Mesenchymal stem cell (in vitro differentiated cells and primary cell): ENCODE measurements at regions not wholly inside any gene's neighbourhood (a gene's known extent, or its start where the extent isn't known, plus 50 kb on each side); places are given as distances from the start of the nearest gene placed in this dataset.

ENCODE experiments used
- DNase-seq: peaks from one replicate; pipeline ENCODE4 v3.0.0-alpha.2; 2013
- H2AFZ ChIP-seq: one replicate; pipeline ENCODE4 v1.6.1; 2013; ENCODE audit warnings: low read depth, mild to moderate bottlenecking, control low read depth, inconsistent platforms, low read length, moderate library complexity
- H2AK5ac ChIP-seq: 2 replicates; pipeline ENCODE4 v1.6.1; 2013; ENCODE audit warnings: low read length, moderate library complexity, mild to moderate bottlenecking, inconsistent platforms; ENCODE audit not compliant: severe bottlenecking
- H2BK120ac ChIP-seq: one replicate; pipeline ENCODE4 v1.6.1; 2013; ENCODE audit warnings: low read depth, mild to moderate bottlenecking, inconsistent platforms, low read length, moderate library complexity
- H2BK12ac ChIP-seq, 2 experiments: one replicate each; pipeline ENCODE4 v1.6.1; 2013; ENCODE audit warnings: inconsistent platforms in 2 of 2, low read length in 2 of 2, mild to moderate bottlenecking in 2 of 2, moderate library complexity in 2 of 2, control low read depth in 1 of 2
- H2BK15ac ChIP-seq: one replicate; pipeline ENCODE4 v1.6.1; 2013; ENCODE audit warnings: mild to moderate bottlenecking, low read depth, inconsistent platforms; ENCODE audit not compliant: poor library complexity, severe bottlenecking
- H2BK5ac ChIP-seq: 2 replicates; pipeline ENCODE4 v1.6.1; 2013; ENCODE audit warnings: low read depth, mild to moderate bottlenecking, low read length, control low read depth, inconsistent platforms; ENCODE audit not compliant: poor library complexity, severe bottlenecking
- H3K14ac ChIP-seq, 2 experiments: one replicate each; pipeline ENCODE4 v1.6.1; 2013; ENCODE audit warnings: inconsistent platforms in 2 of 2, low read length in 2 of 2, control low read depth in 1 of 2, mild to moderate bottlenecking in 1 of 2, moderate library complexity in 1 of 2
- H3K18ac ChIP-seq, 2 experiments: one replicate each; pipeline ENCODE4 v1.6.1; 2013; ENCODE audit warnings: inconsistent platforms in 2 of 2, low read length in 2 of 2, control low read depth in 1 of 2, low read depth in 1 of 2, mild to moderate bottlenecking in 1 of 2
- H3K23ac ChIP-seq, 2 experiments: one replicate each; pipeline ENCODE4 v1.6.1; 2013; ENCODE audit warnings: inconsistent platforms in 2 of 2, low read length in 2 of 2, mild to moderate bottlenecking in 2 of 2, moderate library complexity in 2 of 2, control low read depth in 1 of 2
- H3K27ac ChIP-seq: 2 replicates; pipeline ENCODE4 v1.5.1; 2013; ENCODE audit warnings: mild to moderate bottlenecking, moderate library complexity, low read length, control low read depth, inconsistent platforms; ENCODE audit not compliant: poor library complexity, severe bottlenecking
- H3K27me3 ChIP-seq, 2 experiments: 2 replicates each; pipeline versions ENCODE4 v1.6.1 to v1.7.0; 2013; ENCODE audit warnings: low read length in 2 of 2, mild to moderate bottlenecking in 2 of 2, moderate library complexity in 2 of 2, control low read depth in 1 of 2, inconsistent platforms in 1 of 2; ENCODE audit not compliant: control insufficient read depth in 1 of 2, insufficient read depth in 1 of 2
- H3K36me3 ChIP-seq, 2 experiments: 2 replicates each; pipeline versions ENCODE4 v1.6.1 to v1.7.0; 2013; ENCODE audit warnings: low read length in 2 of 2, control low read depth in 1 of 2, inconsistent platforms in 1 of 2, low read depth in 1 of 2, mild to moderate bottlenecking in 1 of 2; ENCODE audit not compliant: insufficient read depth in 2 of 2, control insufficient read depth in 1 of 2
- H3K4ac ChIP-seq, 2 experiments: one replicate each; pipeline ENCODE4 v1.6.1; 2013; ENCODE audit warnings: inconsistent platforms in 2 of 2, low read length in 2 of 2, mild to moderate bottlenecking in 2 of 2, moderate library complexity in 2 of 2, control low read depth in 1 of 2, low read depth in 1 of 2
- H3K4me1 ChIP-seq: 2 replicates; pipeline ENCODE4 v1.6.1; 2013; ENCODE audit warnings: low read depth, low read length, control low read depth; ENCODE audit not compliant: control insufficient read depth, insufficient read depth
- H3K4me2 ChIP-seq: 2 replicates; pipeline ENCODE4 v1.6.1; 2013; ENCODE audit warnings: low read length, mild to moderate bottlenecking, inconsistent platforms; ENCODE audit not compliant: poor library complexity, severe bottlenecking
- H3K4me3 ChIP-seq, 2 experiments: 2 replicates each; pipeline versions ENCODE4 v1.5.1 to v1.7.0; 2013; ENCODE audit warnings: low read length in 2 of 2, mild to moderate bottlenecking in 2 of 2, control low read depth in 1 of 2, low read depth in 1 of 2; ENCODE audit not compliant: insufficient read depth in 1 of 2
- H3K79me1 ChIP-seq: replicated peaks from 2 replicates; pipeline ENCODE4 v1.6.1; 2013; ENCODE audit warnings: mild to moderate bottlenecking, control low read depth, low read length, inconsistent platforms; ENCODE audit not compliant: poor library complexity, severe bottlenecking
- H3K9ac ChIP-seq: 2 replicates; pipeline ENCODE4 v1.7.0; 2013; ENCODE audit warnings: mild to moderate bottlenecking, low read length, moderate library complexity
- H3K9me3 ChIP-seq: 2 replicates; pipeline ENCODE4 v1.7.0; 2013; ENCODE audit warnings: mild to moderate bottlenecking, low read length; ENCODE audit not compliant: control insufficient read depth
- H4K8ac ChIP-seq: one replicate; pipeline ENCODE4 v1.6.1; 2013; ENCODE audit warnings: inconsistent platforms, mild to moderate bottlenecking, low read length, moderate library complexity
- H4K91ac ChIP-seq: one replicate; pipeline ENCODE4 v1.6.1; 2013; ENCODE audit warnings: mild to moderate bottlenecking, low read length, inconsistent platforms
- WGBS: methylation state at CpG from one replicate; pipeline ENCODE4 v1.1.7; 2013; ENCODE audit warnings: mixed read lengths; 5-methylcytosine and 5-hydroxymethylcytosine counted together

DNA sequence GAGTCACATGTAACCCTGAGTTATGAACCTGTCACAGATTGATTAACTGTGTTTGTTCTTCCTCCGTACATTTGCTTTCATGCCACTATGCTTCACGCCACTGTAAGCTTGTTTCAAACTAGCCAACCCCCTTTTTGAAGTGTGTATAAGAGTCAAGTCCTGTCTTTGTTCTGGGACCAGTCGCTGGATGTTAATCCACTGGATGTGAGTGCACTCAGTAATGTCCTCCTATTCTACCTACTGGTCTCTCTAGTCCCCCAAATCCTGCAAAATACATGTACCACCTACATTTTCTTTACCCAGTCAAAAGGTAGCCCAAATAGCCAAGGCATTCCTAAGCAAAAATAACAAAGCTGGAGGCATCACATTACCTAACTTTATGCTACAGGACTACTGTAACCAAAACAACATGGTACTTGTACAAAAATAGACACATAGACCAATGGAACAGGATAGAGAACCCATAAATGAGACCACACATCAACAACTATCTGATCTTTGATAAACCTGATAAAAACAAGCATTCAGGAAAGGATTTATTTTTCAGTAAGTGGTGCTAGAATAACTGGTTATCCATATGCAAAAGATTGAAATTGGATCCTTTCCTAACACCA, 1139.1 kb upstream of the SEMA6A start:
- Histone ChIP-seq H2AFZ (no peak overlapping the region), H3K9ac (no peak overlapping the region), H3K36me3 (no peaks in the 10 kb centered on the region), H3K27me3 (no peaks in the 10 kb centered on the region), H3K4me2 (no peak overlapping the region), H2BK5ac (no peak overlapping the region), H2BK120ac (no peak overlapping the region), H3K14ac (no peak overlapping the region), H3K4me1 (no peaks in the 10 kb centered on the region), H3K23ac (no peak overlapping the region), H2BK12ac (no peak overlapping the region), H3K79me1 (no peaks in the 10 kb centered on the region), H3K27ac (no peak overlapping the region), H3K4ac (no peak overlapping the region), H4K91ac (no peak overlapping the region), H3K4me3 (no peak overlapping the region), H4K8ac (no peak overlapping the region), H3K18ac (no peak overlapping the region), H2BK15ac (no peak overlapping the region), H2AK5ac (no peak overlapping the region), H3K9me3 (peaks cover 59% of the 10 kb centered on the region)
- peak; percentile 21 for DNase-seq
- WGBS, result 75% methylated on average over 3 of the region's 3 CpGs

GRCh38 chr5:117701062-117701461, 1126.4 kb upstream of the SEMA6A start:
- no peaks in the 10 kb centered on the region for H3K36me3 ChIP-seq
- H3K9me3 ChIP-seq, result peaks cover 2% of the 10 kb centered on the region
- H2BK5ac ChIP-seq, result no peak overlapping the region
- no peak overlapping the region for H4K91ac ChIP-seq
- no peak overlapping the region for H2BK15ac ChIP-seq
- no peak overlapping the region for H3K14ac ChIP-seq
- H3K9ac ChIP-seq, result no peak overlapping the region
- H2AFZ ChIP-seq, result no peak overlapping the region
- H3K4me1 ChIP-seq, result no peaks in the 10 kb centered on the region
- H2BK12ac ChIP-seq, result no peak overlapping the region
- no peak overlapping the region for H2AK5ac ChIP-seq
- no peak overlapping the region for H3K4me3 ChIP-seq
- H4K8ac ChIP-seq, result no peak overlapping the region
- H3K79me1 ChIP-seq, result no peaks in the 10 kb centered on the region
- H2BK120ac ChIP-seq, result no peak overlapping the region
- no peak overlapping the region for H3K4ac ChIP-seq
- no peak overlapping the region for H3K27ac ChIP-seq
- WGBS, result 73% methylated on average over 1 of the region's 1 CpG
- peak; percentile 18 for DNase-seq
- no peak overlapping the region for H3K18ac ChIP-seq
- H3K4me2 ChIP-seq, result no peak overlapping the region
- no peaks in the 10 kb centered on the region for H3K27me3 ChIP-seq
- no peak overlapping the region for H3K23ac ChIP-seq

GRCh38 chr5:117692606-117693005, 1118.0 kb upstream of the SEMA6A start:
- Histone ChIP-seq H3K4me1 (no peaks in the 10 kb centered on the region), H3K14ac (no peak overlapping the region), H2BK5ac (no peak overlapping the region), H3K27me3 (no peaks in the 10 kb centered on the region), H2AFZ (no peak overlapping the region), H2BK12ac (no peak overlapping the region), H3K4ac (no peak overlapping the region), H3K23ac (no peak overlapping the region), H3K27ac (no peak overlapping the region), H2BK120ac (no peak overlapping the region), H3K36me3 (no peaks in the 10 kb centered on the region), H2AK5ac (no peak overlapping the region), H3K4me2 (no peak overlapping the region), H4K8ac (no peak overlapping the region), H3K9ac (no peak overlapping the region), H3K79me1 (no peaks in the 10 kb centered on the region), H2BK15ac (no peak overlapping the region), H3K18ac (no peak overlapping the region), H3K4me3 (no peak overlapping the region), H3K9me3 (no peaks in the 10 kb centered on the region), H4K91ac (no peak overlapping the region)
- DNase-seq, result no peak
- no CpG with 5 or more reads among the region's 1 CpG for WGBS

- Histone ChIP-seq H4K8ac (no peak overlapping the region), H3K18ac (no peak overlapping the region), H2BK15ac (no peak overlapping the region), H3K23ac (no peak overlapping the region), H4K91ac (no peak overlapping the region), H3K4me3 (no peak overlapping the region), H2BK12ac (no peak overlapping the region), H2AFZ (no peak overlapping the region), H2AK5ac (no peak overlapping the region), H3K4ac (no peak overlapping the region), H3K9ac (no peak overlapping the region), H3K4me1 (no peaks in the 10 kb centered on the region), H3K4me2 (no peak overlapping the region), H3K14ac (no peak overlapping the region), H3K27me3 (no peaks in the 10 kb centered on the region), H3K79me1 (no peaks in the 10 kb centered on the region), H2BK5ac (no peak overlapping the region), H3K9me3 (no peaks in the 10 kb centered on the region), H3K27ac (no peak overlapping the region), H3K36me3 (no peaks in the 10 kb centered on the region), H2BK120ac (no peak overlapping the region)
- DNase-seq, result peak; percentile 26
- 100% methylated on average over 1 of the region's 5 CpGs for WGBS
Observed at GRCh38 chr5:117691081-117691870, 1116.7 kb upstream of the SEMA6A start.
